HepG2 (cell line): ENCODE measurements at regions not wholly inside any gene's neighbourhood (a gene's known extent, or its start where the extent isn't known, plus 50 kb on each side); places are given as distances from the start of the nearest gene placed in this dataset.

Experiments
- ATAC-seq: fragments of 200-7000 bp; cut with Tn5 transposase; 3 replicates; pipeline ENCODE4 v1.9.1; 2020; ENCODE audit warnings: mild to moderate bottlenecking, moderate library complexity
- BruUV-seq: library from RNA; stranded (reverse); fragments of 400-500 nt; replicated peaks from 2 replicates; lab custom pipeline; 2021; lab: Mats Ljungman, UMichigan
- CTCF ChIA-PET: fragments of 300-600 bp; formaldehyde crosslinking; extraction: SDS; loops from one replicate; lab custom pipeline; 2021; ENCODE audit warnings: low total read pairs, inconsistent platforms, low intra/inter-chr PET ratio; lab: Yijun Ruan, JAX
- POLR2A ChIA-PET: fragments of 350-600 bp; sonication (Branson Sonifier 250); formaldehyde crosslinking; loops from one replicate; lab custom pipeline; 2020; ENCODE audit warnings: antibody characterized with exemption, inconsistent platforms; lab: Yijun Ruan, JAX
- DNase-seq: peaks from one replicate; pipeline ENCODE4 v3.0.0-alpha.2; 2015; ENCODE audit warnings: low spot score
- FAIRE-seq: peaks from 3 replicates; lab custom pipeline; 2011; peaks lifted over from hg19 to GRCh38; lab: Jason Lieb, UNC
- H2AFZ ChIP-seq: one replicate; pipeline ENCODE4 v1.6.1; 2011; ENCODE audit warnings: low read length, inconsistent platforms
- H3K27ac ChIP-seq: fragments of 300-600 bp; 3 replicates; pipeline ENCODE4 v1.8.0; 2011; ENCODE audit warnings: mixed run types, mild to moderate bottlenecking, mixed read lengths, low read length, inconsistent platforms; ENCODE audit not compliant: insufficient read depth; ENCODE audit errors: extremely low read length
- H3K27me3 ChIP-seq, 2 experiments: fragments of 200-600 bp in 1 of 2; 2 replicates in 1 of 2; 3 replicates in 1 of 2; pipeline versions ENCODE4 v1.6.0 to v1.8.0; 2011; ENCODE audit warnings: low read length in 2 of 2, mild to moderate bottlenecking in 2 of 2, moderate library complexity in 2 of 2, inconsistent platforms in 1 of 2; ENCODE audit not compliant: insufficient read depth in 2 of 2, control insufficient read depth in 1 of 2
- H3K36me3 ChIP-seq, 2 experiments: fragments of 200-600 bp in 1 of 2; replicated peaks in 1 of 2; 2 replicates in 1 of 2; 3 replicates in 1 of 2; pipeline versions ENCODE4 v1.5.1 to v1.8.0; 2011; ENCODE audit warnings: low read length in 2 of 2, inconsistent platforms in 1 of 2; ENCODE audit not compliant: insufficient read depth in 2 of 2, control insufficient read depth in 1 of 2
- H3K4me1 ChIP-seq: 2 replicates; pipeline ENCODE4 v1.5.1; 2012; ENCODE audit warnings: low read length, inconsistent platforms; ENCODE audit not compliant: insufficient read depth
- H3K4me2 ChIP-seq: 2 replicates; pipeline ENCODE4 v1.6.0; 2011; ENCODE audit warnings: low read depth, low read length, inconsistent platforms
- H3K4me3 ChIP-seq, 3 experiments: fragments of 200-600 bp in 1 of 3; sonication (generic), shearing (Covaris generic) in 1 of 3; replicated peaks in 1 of 3; 2 replicates each; pipeline ENCODE4 v1.5.1; 2011 to 2016; ENCODE audit warnings: low read length in 3 of 3, inconsistent platforms in 2 of 3, low read depth in 2 of 3, mild to moderate bottlenecking in 2 of 3, control low read depth in 1 of 3, mixed read lengths in 1 of 3; ENCODE audit not compliant: insufficient read depth in 1 of 3
- H3K79me2 ChIP-seq: one replicate; pipeline ENCODE4 v1.6.1; 2011; ENCODE audit warnings: low read length, inconsistent platforms; ENCODE audit not compliant: insufficient read depth
- H3K9ac ChIP-seq: 2 replicates; pipeline ENCODE4 v1.6.0; 2011; ENCODE audit warnings: mild to moderate bottlenecking, low read depth, low read length, inconsistent platforms; ENCODE audit not compliant: insufficient read depth
- H3K9me3 ChIP-seq: 2 replicates; pipeline ENCODE4 v1.5.1; 2012; ENCODE audit warnings: mild to moderate bottlenecking, low read length
- H4K20me1 ChIP-seq: 2 replicates; pipeline ENCODE4 v1.6.0; 2011; ENCODE audit warnings: inconsistent platforms, mild to moderate bottlenecking, low read length, moderate library complexity; ENCODE audit not compliant: insufficient read depth
- MED13 ChIP-seq: sonication (generic); formaldehyde crosslinking; IDR thresholded peaks from 2 replicates; pipeline ENCODE4 v1.5.0; 2020; ENCODE audit warnings: missing genetic modification reagents
- MTA1 ChIP-seq: sonication (generic); formaldehyde crosslinking; IDR thresholded peaks from 2 replicates; pipeline ENCODE4 v1.4.0; 2020; ENCODE audit warnings: missing genetic modification reagents, mild to moderate bottlenecking, borderline replicate concordance
- MTF1 ChIP-seq: sonication (generic); formaldehyde crosslinking; IDR thresholded peaks from 2 replicates; pipeline ENCODE4 v1.5.0; 2020; ENCODE audit warnings: missing genetic modification reagents
- NRL ChIP-seq: sonication (generic); formaldehyde crosslinking; IDR thresholded peaks from 2 replicates; pipeline ENCODE4 v1.5.0; 2020; ENCODE audit warnings: missing genetic modification reagents, mild to moderate bottlenecking, moderate library complexity, borderline replicate concordance
- PBX2 ChIP-seq: IDR thresholded peaks from 2 replicates; pipeline ENCODE4 v1.6.1; 2016; ENCODE audit warnings: control low read depth
- POGZ ChIP-seq: sonication (generic); formaldehyde crosslinking; IDR thresholded peaks from 2 replicates; pipeline ENCODE4 v1.4.0; 2020; ENCODE audit warnings: mild to moderate bottlenecking, missing genetic modification reagents
- SIX4 ChIP-seq: sonication (generic); formaldehyde crosslinking; IDR thresholded peaks from 2 replicates; pipeline ENCODE4 v1.4.0; 2020; ENCODE audit warnings: missing genetic modification reagents
- SMAD3 ChIP-seq: sonication (generic); formaldehyde crosslinking; IDR thresholded peaks from 2 replicates; pipeline ENCODE4 v1.4.0; 2020; ENCODE audit warnings: missing genetic modification reagents
- SYNCRIP ChIP-seq: fragments of 200-400 bp; formaldehyde crosslinking; IDR thresholded peaks from 2 replicates; pipeline ENCODE4 v1.6.1; 2018; ENCODE audit warnings: mild to moderate bottlenecking, low read depth, low read length; ENCODE audit not compliant: insufficient read depth
- TBL1XR1 ChIP-seq: fragments of 150-350 bp; IDR thresholded peaks from 2 replicates; pipeline ENCODE4 v1.6.1; 2014; ENCODE audit warnings: borderline replicate concordance, low read length; ENCODE audit not compliant: partially characterized antibody
- YY1 ChIP-seq: IDR thresholded peaks from 2 replicates; pipeline ENCODE4 v1.6.1; 2011; ENCODE audit warnings: low read length, low read depth, moderate library complexity, mild to moderate bottlenecking; ENCODE audit not compliant: insufficient read depth, insufficient replicate concordance
- ZBTB42 ChIP-seq: sonication (generic); formaldehyde crosslinking; IDR thresholded peaks from 2 replicates; pipeline ENCODE4 v1.5.0; 2020; ENCODE audit warnings: mild to moderate bottlenecking, missing genetic modification reagents
- ZFY ChIP-seq: sonication (generic); formaldehyde crosslinking; IDR thresholded peaks from 2 replicates; pipeline ENCODE4 v1.4.0; 2020; ENCODE audit warnings: missing genetic modification reagents
- ZNF234 ChIP-seq: sonication (generic); formaldehyde crosslinking; conservative IDR thresholded peaks from 2 replicates; pipeline ENCODE4 v1.5.1; 2020; ENCODE audit warnings: mild to moderate bottlenecking, missing genetic modification reagents
- ZNF382 ChIP-seq: sonication (generic); formaldehyde crosslinking; IDR thresholded peaks from 2 replicates; pipeline ENCODE4 v1.5.0; 2020; ENCODE audit warnings: missing genetic modification reagents, mild to moderate bottlenecking, borderline replicate concordance
- ZNF451 ChIP-seq: sonication (generic); formaldehyde crosslinking; IDR thresholded peaks from 2 replicates; pipeline ENCODE4 v1.5.0; 2020; ENCODE audit warnings: mild to moderate bottlenecking, missing genetic modification reagents
- ZNF574 ChIP-seq: sonication (generic); formaldehyde crosslinking; IDR thresholded peaks from 2 replicates; pipeline ENCODE4 v1.4.0; 2020; ENCODE audit warnings: missing genetic modification reagents
- ZNF7 ChIP-seq: IDR thresholded peaks from 2 replicates; pipeline ENCODE4 v1.6.1; 2016; ENCODE audit warnings: missing biosample characterization, missing genetic modification reagents
- WGBS: methylation state at CpG from one replicate; pipeline ENCODE4 v1.1.6; 2017; ENCODE audit warnings: low lambda C conversion rate; 5-methylcytosine and 5-hydroxymethylcytosine counted together
- in situ Hi-C: cut with HindIII; loops from 2 replicates; pipeline ENCODE4 v1.10.0; 2017; ENCODE audit warnings: low pct_unique_long_range_greater_than_20kb; ENCODE audit not compliant: extremely low pct_ligation_motif_present
- intact Hi-C: fragments of 100-400 bp; cut with micrococcal nuclease; formaldehyde crosslinking; loops from one replicate; pipeline ENCODE4 v1.10.0; 2022; ENCODE audit not compliant: unreplicated experiment

GRCh38 chr22:46098525-46099475, 51.5 kb upstream of the PPARA start:
- H3K27me3 ChIP-seq = peaks cover 19 to 62% of the 10 kb centered on the region in 2 experiments
- no peaks in the 10 kb centered on the region for H3K36me3 ChIP-seq
- H3K9ac ChIP-seq = no peak overlapping the region
- CTCF ChIA-PET = no interaction called here
- WGBS = 44% methylated on average over 16 of the region's 31 CpGs
- no peaks in the 10 kb centered on the region for H3K4me1 ChIP-seq
- no peak for FAIRE-seq
- TF ChIP-seq TBL1XR1 (no peak), MED13 (no peak), MTF1 (CRISPR knock-in tag) (no peak), ZNF451 (no peak), YY1 (no peak), ZBTB42 (no peak), ZNF382 (CRISPR knock-in tag) (no peak), PBX2 (no peak), SYNCRIP (no peak), ZNF7 (CRISPR knock-in tag) (no peak), ZNF574 (CRISPR knock-in tag) (no peak), ZNF234 (CRISPR knock-in tag) (no peak), ZFY (CRISPR knock-in tag) (no peak), MTA1 (CRISPR knock-in tag) (no peak), POGZ (CRISPR knock-in tag) (no peak), NRL (CRISPR knock-in tag) (no peak), SMAD3 (no peak), SIX4 (no peak)
- H3K4me3 ChIP-seq = no peak overlapping the region
- DNase-seq = no peak
- no peaks in the 10 kb centered on the region for H3K79me2 ChIP-seq
- H3K27ac ChIP-seq = no peak overlapping the region
- no peak overlapping the region for H3K4me2 ChIP-seq
- no peaks in the 10 kb centered on the region for H3K9me3 ChIP-seq
- POLR2A ChIA-PET = no interaction called here
- no peaks in the 10 kb centered on the region for H4K20me1 ChIP-seq
- ATAC-seq = no peak
- intact Hi-C loops = no loop called here
- BruUV-seq = no TSS peak
- in situ Hi-C loops = no loop called here
- no peak overlapping the region for H2AFZ ChIP-seq
